COLO829 (cell line): ENCODE measurements at regions not wholly inside any gene's neighbourhood (a gene's known extent, or its start where the extent isn't known, plus 50 kb on each side); places are given as distances from the start of the nearest gene placed in this dataset.

Experiments
- DNase-seq: peaks from one replicate; pipeline ENCODE4 v3.0.0; 2012; ENCODE audit warnings: low spot score

- peak; percentile 79 for DNase-seq
Measured at GRCh38 chr9:107750741-107751566, 261.4 kb upstream of the KLF4 start.

- peak; percentile 87 for DNase-seq
Measured at GRCh38 chr9:107749787-107750444, 260.3 kb upstream of the KLF4 start.

- no peak for DNase-seq
Measured at GRCh38 chr9:107744873-107745272, 255.3 kb upstream of the KLF4 start.

- DNase-seq: no peak
Measured at GRCh38 chr9:107742531-107743309, 253.2 kb upstream of the KLF4 start.

GRCh38 chr9:107740088-107740980, 250.8 kb upstream of the KLF4 start:
- no peak for DNase-seq

GRCh38 chr9:107739601-107740082, 250.1 kb upstream of the KLF4 start:
- no peak for DNase-seq

GRCh38 chr9:107738789-107739188, 249.2 kb upstream of the KLF4 start:
- no peak for DNase-seq

- DNase-seq: no peak
Measured at GRCh38 chr9:107737987-107738743, 248.6 kb upstream of the KLF4 start.

- no peak for DNase-seq
Measured at GRCh38 chr9:107737610-107737986, 248.0 kb upstream of the KLF4 start.

- DNase-seq: no peak
Measured at GRCh38 chr9:107735821-107736220, 246.3 kb upstream of the KLF4 start.

GRCh38 chr9:107734256-107735013, 244.9 kb upstream of the KLF4 start:
- DNase-seq: no peak

- no peak for DNase-seq
Measured at GRCh38 chr9:107733523-107733894, 243.9 kb upstream of the KLF4 start.

- DNase-seq: peak; percentile 77
Measured at GRCh38 chr9:107732781-107733522, 243.4 kb upstream of the KLF4 start.

GRCh38 chr9:107731115-107731762, 241.7 kb upstream of the KLF4 start:
- no peak for DNase-seq

- no peak for DNase-seq
Measured at GRCh38 chr9:107730666-107731065, 241.1 kb upstream of the KLF4 start.

GRCh38 chr9:107727086-107727780, 237.7 kb upstream of the KLF4 start:
- no peak for DNase-seq

GRCh38 chr9:107723015-107723414, 233.4 kb upstream of the KLF4 start:
- no peak for DNase-seq

- DNase-seq: no peak
Measured at GRCh38 chr9:107721705-107722245, 232.2 kb upstream of the KLF4 start.
